ENCODE measurements at regions not wholly inside any gene's neighbourhood (a gene's known extent, or its start where the extent isn't known, plus 50 kb on each side); places are given as distances from the start of the nearest gene placed in this dataset.

DNA sequence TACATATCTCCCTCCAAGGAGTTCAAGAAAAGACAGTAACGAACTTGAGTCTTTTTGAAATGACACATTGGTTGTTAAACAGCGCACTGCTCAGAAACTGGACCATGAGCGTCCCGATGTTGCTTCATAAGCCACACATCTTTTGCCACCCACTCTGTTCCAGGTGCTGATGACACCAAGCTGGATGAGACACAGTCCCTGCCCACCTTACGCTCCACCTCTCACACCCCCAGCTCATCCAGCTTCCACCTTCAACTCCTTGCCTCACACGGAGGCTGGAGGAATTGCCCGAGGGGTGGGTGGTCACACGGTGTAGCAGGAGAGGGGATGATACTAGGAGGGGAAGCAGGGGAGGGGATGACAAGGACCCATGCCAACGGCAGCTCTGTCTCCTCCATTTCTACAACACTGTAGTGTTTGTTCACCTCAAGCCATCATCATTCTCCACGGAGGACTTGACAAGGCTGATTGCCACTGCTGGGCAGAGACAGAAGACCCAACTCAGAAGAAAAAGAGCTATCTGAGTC is 148.5 kb upstream of the TNR start:
- no peaks in the 10 kb centered on the region for H3K4me1 ChIP-seq (ENCODE audit: control insufficient read depth in 1 of 2, insufficient read depth in 2 of 2, low read length in 2 of 2)
- H2AFZ ChIP-seq (ENCODE audit: low read depth, low read length, poor library complexity, severe bottlenecking): no peak overlapping the region
- ChIA-PET RAD21 (ENCODE audit: low non-redundant PET in 1 of 2, low total read pairs in 2 of 2, uncharacterized antibody in 2 of 2, unreplicated experiment in 2 of 2) (no interaction called here), POLR2A (no interaction called here), CTCF (no interaction called here)
- BruUV-seq (replicated peaks): no TSS peak
- no peaks in the 10 kb centered on the region for H3K36me3 ChIP-seq (ENCODE audit: control insufficient read depth in 1 of 2, insufficient read depth in 2 of 2, low read length in 2 of 2)
- H3K9me2 ChIP-seq (ENCODE audit: insufficient read depth): peaks cover 3% of the 10 kb centered on the region; the same call in 1 of the 2 replicates
- no peaks in the 10 kb centered on the region for H3K9me3 ChIP-seq (ENCODE audit: control insufficient read depth in 1 of 2, insufficient read depth in 1 of 2, low read depth in 1 of 2, low read length in 2 of 2)
- H3K27me3 ChIP-seq (ENCODE audit: insufficient read depth, low read length): no peaks in the 10 kb centered on the region
- no peak for ATAC-seq
- intact Hi-C loops (cut with micrococcal nuclease): no loop called here
- TF ChIP-seq FOSL1 (IDR thresholded peaks at IDR 0.05; ENCODE audit: low read depth) (no peak), EZH2phosphoT487 (IDR thresholded peaks at IDR 0.05; ENCODE audit: borderline replicate concordance) (no peak), CBX3 (IDR thresholded peaks at IDR 0.05; ENCODE audit: low read depth) (no peak)
- H4K20me1 ChIP-seq (ENCODE audit: insufficient read depth): no peaks in the 10 kb centered on the region
- no peak overlapping the region for H3K4me2 ChIP-seq (ENCODE audit: low read length)
- no peak overlapping the region for H3K27ac ChIP-seq (ENCODE audit: low read depth, low read length)
- no peak overlapping the region for H3K9ac ChIP-seq (ENCODE audit: low read length)
- no peak overlapping the region for H3K4me3 ChIP-seq (replicated peaks in 1 of 2; ENCODE audit: low read depth in 1 of 2, low read length in 2 of 2)
- no peak for DNase-seq (ENCODE audit: low read depth, low spot score)
- H3K79me2 ChIP-seq (ENCODE audit: insufficient read depth, low read length): no peaks in the 10 kb centered on the region

GRCh38 chr1:175890958-175891357 is 147.6 kb upstream of the TNR start:
- CTCF ChIA-PET: no interaction called here
- DNase-seq (ENCODE audit: low read depth, low spot score) (no peak), ATAC-seq (no peak)
- no peaks in the 10 kb centered on the region for H3K36me3 ChIP-seq (ENCODE audit: control insufficient read depth in 1 of 2, insufficient read depth in 2 of 2, low read length in 2 of 2)
- no peak for TF ChIP-seq SRF (IDR thresholded peaks at IDR 0.05; ENCODE audit: low read depth)
- no peak for TF ChIP-seq JUND (IDR thresholded peaks at IDR 0.05)
- no peak for TF ChIP-seq SP1 (IDR thresholded peaks at IDR 0.05; ENCODE audit: low read depth)
- TF ChIP-seq ELF1 (IDR thresholded peaks at IDR 0.05; ENCODE audit: borderline replicate concordance, low read depth): no peak
- no peak for TF ChIP-seq CBX3 (IDR thresholded peaks at IDR 0.05; ENCODE audit: low read depth)
- TF ChIP-seq ZFX (IDR thresholded peaks at IDR 0.05): no peak
- TF ChIP-seq YY1 (IDR thresholded peaks at IDR 0.05; ENCODE audit: extremely low read depth, insufficient replicate concordance, low read depth, low read length): no peak
- TF ChIP-seq TCF7L2 (IDR thresholded peaks at IDR 0.05; ENCODE audit: borderline replicate concordance, extremely low read depth, insufficient read depth, insufficient read length): no peak
- TF ChIP-seq, protein P1, sequence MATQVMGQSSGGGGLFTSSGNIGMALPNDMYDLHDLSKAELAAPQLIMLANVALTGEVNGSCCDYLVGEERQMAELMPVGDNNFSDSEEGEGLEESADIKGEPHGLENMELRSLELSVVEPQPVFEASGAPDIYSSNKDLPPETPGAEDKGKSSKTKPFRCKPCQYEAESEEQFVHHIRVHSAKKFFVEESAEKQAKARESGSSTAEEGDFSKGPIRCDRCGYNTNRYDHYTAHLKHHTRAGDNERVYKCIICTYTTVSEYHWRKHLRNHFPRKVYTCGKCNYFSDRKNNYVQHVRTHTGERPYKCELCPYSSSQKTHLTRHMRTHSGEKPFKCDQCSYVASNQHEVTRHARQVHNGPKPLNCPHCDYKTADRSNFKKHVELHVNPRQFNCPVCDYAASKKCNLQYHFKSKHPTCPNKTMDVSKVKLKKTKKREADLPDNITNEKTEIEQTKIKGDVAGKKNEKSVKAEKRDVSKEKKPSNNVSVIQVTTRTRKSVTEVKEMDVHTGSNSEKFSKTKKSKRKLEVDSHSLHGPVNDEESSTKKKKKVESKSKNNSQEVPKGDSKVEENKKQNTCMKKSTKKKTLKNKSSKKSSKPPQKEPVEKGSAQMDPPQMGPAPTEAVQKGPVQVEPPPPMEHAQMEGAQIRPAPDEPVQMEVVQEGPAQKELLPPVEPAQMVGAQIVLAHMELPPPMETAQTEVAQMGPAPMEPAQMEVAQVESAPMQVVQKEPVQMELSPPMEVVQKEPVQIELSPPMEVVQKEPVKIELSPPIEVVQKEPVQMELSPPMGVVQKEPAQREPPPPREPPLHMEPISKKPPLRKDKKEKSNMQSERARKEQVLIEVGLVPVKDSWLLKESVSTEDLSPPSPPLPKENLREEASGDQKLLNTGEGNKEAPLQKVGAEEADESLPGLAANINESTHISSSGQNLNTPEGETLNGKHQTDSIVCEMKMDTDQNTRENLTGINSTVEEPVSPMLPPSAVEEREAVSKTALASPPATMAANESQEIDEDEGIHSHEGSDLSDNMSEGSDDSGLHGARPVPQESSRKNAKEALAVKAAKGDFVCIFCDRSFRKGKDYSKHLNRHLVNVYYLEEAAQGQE (IDR thresholded peaks at IDR 0.05; ENCODE audit: low read depth): no peak
- TF ChIP-seq EGR1 (IDR thresholded peaks at IDR 0.05; ENCODE audit: low read depth): no peak
- TF ChIP-seq EZH2phosphoT487 (IDR thresholded peaks at IDR 0.05; ENCODE audit: borderline replicate concordance): no peak
- TF ChIP-seq MAX (IDR thresholded peaks at IDR 0.05): no peak
- TF ChIP-seq, protein P2, sequence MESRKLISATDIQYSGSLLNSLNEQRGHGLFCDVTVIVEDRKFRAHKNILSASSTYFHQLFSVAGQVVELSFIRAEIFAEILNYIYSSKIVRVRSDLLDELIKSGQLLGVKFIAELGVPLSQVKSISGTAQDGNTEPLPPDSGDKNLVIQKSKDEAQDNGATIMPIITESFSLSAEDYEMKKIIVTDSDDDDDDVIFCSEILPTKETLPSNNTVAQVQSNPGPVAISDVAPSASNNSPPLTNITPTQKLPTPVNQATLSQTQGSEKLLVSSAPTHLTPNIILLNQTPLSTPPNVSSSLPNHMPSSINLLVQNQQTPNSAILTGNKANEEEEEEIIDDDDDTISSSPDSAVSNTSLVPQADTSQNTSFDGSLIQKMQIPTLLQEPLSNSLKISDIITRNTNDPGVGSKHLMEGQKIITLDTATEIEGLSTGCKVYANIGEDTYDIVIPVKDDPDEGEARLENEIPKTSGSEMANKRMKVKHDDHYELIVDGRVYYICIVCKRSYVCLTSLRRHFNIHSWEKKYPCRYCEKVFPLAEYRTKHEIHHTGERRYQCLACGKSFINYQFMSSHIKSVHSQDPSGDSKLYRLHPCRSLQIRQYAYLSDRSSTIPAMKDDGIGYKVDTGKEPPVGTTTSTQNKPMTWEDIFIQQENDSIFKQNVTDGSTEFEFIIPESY (IDR thresholded peaks at IDR 0.05; ENCODE audit: extremely low read depth, insufficient replicate concordance, low read length): no peak
- no peak for TF ChIP-seq RAD21 (IDR thresholded peaks at IDR 0.05; ENCODE audit: low read depth)
- no peak overlapping the region for H3K4me3 ChIP-seq (replicated peaks in 1 of 2; ENCODE audit: low read depth in 1 of 2, low read length in 2 of 2)
- no peaks in the 10 kb centered on the region for H3K9me3 ChIP-seq (ENCODE audit: control insufficient read depth in 1 of 2, insufficient read depth in 1 of 2, low read depth in 1 of 2, low read length in 2 of 2)
- H3K27ac ChIP-seq (ENCODE audit: low read depth, low read length): no peak overlapping the region
- RAD21 ChIA-PET (ENCODE audit: low non-redundant PET in 1 of 2, low total read pairs in 2 of 2, uncharacterized antibody in 2 of 2, unreplicated experiment in 2 of 2): no interaction called here
- intact Hi-C loops (cut with micrococcal nuclease): no loop called here
- H3K4me1 ChIP-seq (ENCODE audit: control insufficient read depth in 1 of 2, insufficient read depth in 2 of 2, low read length in 2 of 2): no peaks in the 10 kb centered on the region; a peak in 1 of 4 replicates
- no peak overlapping the region for H3K9ac ChIP-seq (ENCODE audit: low read length)
- H3K4me2 ChIP-seq (ENCODE audit: low read length): no peak overlapping the region
- peaks cover 3% of the 10 kb centered on the region; the same call in 1 of the 2 replicates for H3K9me2 ChIP-seq (ENCODE audit: insufficient read depth)
- no peak overlapping the region for H2AFZ ChIP-seq (ENCODE audit: low read depth, low read length, poor library complexity, severe bottlenecking)
- no TSS peak for BruUV-seq (replicated peaks)
- POLR2A ChIA-PET: no interaction called here
- H3K79me2 ChIP-seq (ENCODE audit: insufficient read depth, low read length): no peaks in the 10 kb centered on the region
- no peaks in the 10 kb centered on the region for H4K20me1 ChIP-seq (ENCODE audit: insufficient read depth)
- H3K27me3 ChIP-seq (ENCODE audit: insufficient read depth, low read length): no peaks in the 10 kb centered on the region
